HG03159 (cell line): ENCODE measurements at regions not wholly inside any gene's neighbourhood (a gene's known extent, or its start where the extent isn't known, plus 50 kb on each side); places are given as distances from the start of the nearest gene placed in this dataset.
"Not testable (repeated sequence)": the region's sequence is repeated elsewhere in the genome, so short reads cannot be mapped to it uniquely, and the experiment has no call there.

Experiments used
- ATAC-seq: cut with Tn5 transposase; IDR thresholded peaks from one replicate; pipeline ENCODE4 v1.9.1; 2021; ENCODE audit warnings: mild to moderate bottlenecking, moderate library complexity; ENCODE audit not compliant: unreplicated experiment

DNA sequence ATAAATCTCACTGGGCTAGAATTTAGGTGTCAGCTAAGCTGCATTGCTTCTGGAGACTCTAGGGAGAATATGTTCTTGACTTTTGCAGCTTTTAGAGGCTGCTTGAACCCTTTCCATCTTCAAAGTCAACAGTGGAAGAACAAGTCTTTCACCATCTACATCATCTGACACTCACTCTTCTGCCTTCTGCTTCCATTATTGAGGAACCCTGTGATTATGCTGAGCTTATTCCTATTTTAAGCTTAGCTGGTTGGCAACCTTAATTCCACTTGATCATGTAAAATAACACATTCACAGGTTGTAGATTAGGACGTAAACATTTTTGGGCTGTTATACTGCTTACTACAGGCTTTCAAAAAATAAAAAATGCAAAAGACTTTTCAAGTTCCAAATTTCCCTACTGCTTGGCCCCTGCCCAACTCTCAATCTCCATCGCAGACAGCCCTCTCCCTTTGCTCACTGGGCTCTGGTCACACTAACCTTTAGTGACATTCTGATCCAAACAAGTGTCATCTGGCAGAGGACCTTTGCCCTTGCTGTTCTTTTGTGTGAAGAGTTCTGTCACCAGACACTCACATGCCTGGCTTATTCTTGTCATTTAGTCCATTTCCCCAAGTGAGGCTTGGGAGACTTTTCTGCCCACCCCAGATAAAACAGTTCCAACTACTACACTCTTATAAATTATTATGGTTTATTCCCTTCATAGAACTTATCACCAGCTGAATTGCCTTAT is 1056.0 kb downstream of the STIM2 start:
- ATAC-seq, result no peak

DNA sequence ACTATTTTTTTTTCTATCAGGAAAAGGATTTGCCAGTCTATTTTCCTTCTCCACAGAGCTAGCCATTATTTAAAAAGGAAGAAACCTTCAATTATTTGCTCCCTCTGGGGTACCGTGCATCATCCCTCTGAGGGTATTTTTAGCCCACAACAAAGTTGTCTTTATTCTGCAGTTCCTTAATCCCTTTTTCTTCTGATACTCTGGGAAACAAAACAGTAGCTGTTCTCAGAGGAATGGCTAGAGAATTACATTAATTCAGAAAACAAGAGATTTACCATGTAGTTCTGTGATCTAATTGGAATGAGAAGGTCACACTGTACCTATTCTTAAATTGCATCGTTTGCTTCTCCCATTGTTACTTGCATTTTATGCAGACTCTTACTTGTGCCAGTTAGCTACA is 1056.7 kb downstream of the STIM2 start:
- no peak for ATAC-seq

DNA sequence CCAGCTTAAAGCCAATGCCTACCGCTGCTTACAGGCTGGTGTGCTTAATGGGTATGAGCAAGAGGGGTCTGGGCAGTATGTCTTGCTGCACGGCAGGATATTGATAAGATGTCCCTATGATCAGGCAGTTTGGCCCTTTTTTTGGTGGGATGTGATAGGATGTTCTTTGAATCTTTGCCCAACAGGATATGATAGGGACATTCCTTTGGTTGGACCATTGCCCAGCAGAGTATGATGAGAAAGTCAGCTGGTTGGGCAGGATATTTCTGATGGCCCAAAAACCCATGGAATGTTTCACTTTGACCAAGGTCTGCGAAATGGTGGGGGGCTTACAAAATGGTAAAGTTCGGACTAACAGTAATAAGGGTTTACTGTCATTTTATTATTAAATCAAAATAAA is 1060.6 kb downstream of the STIM2 start:
- no peak for ATAC-seq

DNA sequence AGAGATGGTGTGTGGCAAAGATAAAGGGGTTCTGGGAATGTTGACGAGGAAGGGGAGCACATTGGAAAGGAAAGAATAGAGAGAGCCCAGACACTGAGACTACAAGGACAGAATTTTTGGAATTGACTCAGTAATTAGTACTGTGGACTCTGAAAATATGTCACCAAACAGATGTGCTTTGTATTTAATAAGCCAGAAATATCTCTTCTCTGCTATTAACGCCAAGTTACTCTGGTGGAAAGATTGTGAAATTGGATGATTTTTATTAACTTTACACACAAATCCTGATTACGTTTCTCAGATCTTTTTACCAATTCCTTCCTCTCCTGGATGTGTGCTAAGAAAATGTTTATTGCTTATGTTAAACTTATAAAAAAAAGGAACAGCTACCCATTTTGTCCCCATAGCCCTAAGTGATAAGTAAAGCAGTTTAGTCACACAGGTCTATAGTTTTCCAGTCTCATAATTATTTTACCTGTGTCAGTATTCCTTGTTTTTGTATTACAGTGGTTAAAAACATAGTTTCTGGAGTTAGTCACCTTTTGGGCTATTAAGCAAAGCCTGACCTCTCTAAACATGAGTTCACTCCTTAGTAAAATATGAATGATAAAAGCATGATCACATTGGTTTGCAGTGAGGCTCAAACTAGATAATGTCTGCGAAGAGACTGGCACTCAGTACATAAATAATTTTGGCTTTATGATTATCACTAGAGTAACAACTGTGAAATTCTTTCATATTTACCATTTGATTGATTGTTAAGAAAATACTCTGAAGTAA is 1068.3 kb downstream of the STIM2 start:
- ATAC-seq, result no peak

DNA sequence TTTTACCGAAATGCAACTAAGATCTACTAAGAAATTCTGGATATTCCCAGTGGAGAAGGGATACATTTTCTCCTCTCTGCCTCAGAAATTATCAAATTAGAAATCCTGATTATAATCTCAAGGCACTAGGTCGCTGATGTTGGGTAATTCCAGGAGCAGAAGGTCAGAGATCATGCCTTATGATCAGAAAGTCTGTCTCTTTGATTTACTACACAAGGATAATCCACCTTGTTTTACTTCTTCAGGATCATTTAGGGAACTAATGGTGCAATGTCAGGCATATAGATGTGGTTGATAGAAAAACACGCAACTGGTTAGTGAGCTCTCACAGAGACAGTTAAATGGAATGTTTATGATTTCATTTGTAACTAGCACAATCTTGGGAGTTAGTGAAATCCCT is 1069.7 kb downstream of the STIM2 start:
- ATAC-seq, result no peak

DNA sequence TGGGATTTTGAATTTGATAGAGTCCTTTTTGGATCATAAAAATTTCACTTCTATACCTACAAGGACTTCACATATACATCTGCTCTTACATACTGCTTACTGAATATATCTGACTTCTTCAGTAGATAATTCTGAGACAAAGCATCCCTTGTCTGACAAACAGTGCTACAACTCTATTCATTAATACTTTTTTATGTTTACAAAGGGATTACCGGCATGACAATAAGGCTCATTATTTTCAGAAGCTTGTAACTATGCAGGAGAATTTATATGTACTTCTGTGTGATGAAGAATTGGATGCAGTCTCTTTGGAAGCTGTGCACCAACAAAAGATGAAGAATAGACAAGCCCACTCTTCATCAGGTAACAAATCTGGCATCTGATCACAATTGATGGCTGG is 1070.3 kb downstream of the STIM2 start:
- no peak for ATAC-seq

DNA sequence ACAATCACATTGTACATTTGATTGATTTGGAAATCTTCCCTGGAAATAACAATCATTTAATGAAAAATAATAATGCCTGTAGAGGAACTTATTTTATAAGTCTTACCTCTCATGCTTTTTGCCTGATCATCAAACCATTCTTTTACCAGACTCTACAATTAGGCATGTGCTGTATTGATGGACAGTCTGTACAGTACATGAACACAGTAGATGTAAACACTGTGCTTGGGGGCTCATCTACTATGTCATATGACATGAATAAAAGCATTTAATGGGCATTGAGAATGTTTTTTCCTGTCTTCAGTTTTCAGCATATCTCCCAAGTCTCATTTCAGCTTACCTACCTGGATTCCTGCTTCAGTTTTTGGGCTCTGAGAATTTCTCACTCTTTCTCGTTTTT is 1070.9 kb downstream of the STIM2 start:
- no peak for ATAC-seq

DNA sequence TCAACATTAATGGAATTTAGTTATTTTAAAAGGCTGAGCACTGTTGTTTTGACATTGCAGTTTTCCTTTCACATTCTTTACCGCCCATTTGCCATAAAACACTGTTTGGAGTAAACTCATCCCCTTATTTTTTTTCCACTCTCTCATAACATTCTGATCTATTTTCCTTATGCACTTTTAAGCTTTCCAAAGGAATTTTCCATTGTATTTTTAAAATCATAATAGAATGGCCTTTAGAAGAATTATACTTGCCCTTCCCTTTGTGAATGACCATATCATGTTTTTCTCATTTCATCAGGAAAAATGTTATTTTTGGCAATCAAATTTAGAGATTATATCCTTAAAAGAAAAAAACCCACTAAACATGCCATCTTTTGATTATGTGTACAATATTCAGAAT is 1074.2 kb downstream of the STIM2 start:
- no peak for ATAC-seq

DNA sequence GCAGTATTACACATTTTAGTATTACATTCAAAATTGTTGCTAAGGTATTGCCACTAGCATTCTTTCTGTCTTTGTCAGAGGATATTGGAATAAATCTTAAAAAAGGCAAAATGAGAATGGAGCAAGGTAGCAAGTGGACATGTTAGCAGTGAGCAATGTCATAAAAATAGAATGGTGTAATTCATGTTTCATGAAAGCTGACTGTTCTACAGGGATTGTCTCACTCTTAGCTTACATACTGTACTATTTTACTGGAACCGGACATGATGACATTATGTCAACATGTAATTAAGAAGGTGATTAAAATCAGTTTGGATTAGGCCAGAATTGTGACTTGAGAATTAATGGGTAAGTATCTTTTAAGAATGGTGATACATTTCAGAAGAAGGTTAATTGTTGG is 1086.2 kb downstream of the STIM2 start:
- ATAC-seq, result no peak

DNA sequence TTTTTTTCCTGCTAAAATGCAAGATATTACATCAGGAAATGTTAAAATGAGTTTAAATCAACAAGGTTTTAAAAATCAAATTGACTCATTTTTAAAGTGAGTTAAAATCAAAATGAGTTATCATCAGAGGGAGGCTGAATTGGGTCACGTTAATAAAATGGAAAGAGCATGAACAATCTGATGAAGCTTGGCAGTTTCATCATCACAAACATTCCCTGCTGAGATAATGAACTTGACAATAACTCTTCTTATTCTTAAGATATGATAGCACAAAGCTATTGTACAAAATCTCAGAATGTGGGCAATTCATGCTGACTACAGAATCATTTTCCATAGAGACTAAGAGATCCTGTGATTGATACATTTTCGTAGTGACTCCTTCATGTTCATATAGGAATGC is 1086.7 kb downstream of the STIM2 start:
- ATAC-seq, result no peak

DNA sequence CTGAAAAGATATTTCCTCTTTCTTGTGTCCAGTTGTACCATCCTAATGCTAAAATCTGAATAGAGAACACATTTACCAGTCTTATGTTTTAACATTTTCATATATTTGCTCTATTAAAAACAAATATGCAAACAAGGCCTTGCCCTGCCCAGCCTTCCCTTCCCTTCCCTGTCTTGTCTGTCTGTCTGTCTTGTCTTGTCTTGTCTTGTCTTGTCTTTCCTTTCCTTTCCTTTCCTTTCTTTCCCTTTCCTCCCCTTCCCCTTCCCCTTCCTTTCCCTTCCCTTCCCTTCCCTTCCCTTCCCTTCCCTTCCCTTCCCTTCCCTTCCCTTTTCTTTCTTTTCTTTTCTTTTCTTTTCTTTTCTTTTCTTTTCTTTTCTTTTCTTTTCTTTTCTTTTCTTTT is 1103.5 kb downstream of the STIM2 start:
- ATAC-seq, result no peak

DNA sequence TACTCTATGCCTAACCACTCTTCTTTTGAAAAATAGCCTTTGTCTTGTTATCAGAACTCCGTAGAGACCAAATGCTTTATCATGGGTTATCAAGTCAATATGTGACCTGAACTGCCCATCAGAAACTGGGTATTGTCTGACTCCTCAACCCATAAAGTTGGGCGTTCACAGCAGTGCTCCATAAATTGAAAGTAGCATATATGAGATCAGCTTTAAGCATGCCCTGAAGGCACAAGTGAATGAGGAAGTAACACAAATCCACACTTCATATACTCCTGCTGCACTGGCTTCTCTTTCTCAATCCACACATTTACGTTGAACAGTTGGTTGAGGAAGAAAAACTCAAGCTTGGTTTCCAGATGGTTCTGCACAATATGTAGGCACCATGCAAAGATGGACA is 1106.0 kb downstream of the STIM2 start:
- no peak for ATAC-seq

DNA sequence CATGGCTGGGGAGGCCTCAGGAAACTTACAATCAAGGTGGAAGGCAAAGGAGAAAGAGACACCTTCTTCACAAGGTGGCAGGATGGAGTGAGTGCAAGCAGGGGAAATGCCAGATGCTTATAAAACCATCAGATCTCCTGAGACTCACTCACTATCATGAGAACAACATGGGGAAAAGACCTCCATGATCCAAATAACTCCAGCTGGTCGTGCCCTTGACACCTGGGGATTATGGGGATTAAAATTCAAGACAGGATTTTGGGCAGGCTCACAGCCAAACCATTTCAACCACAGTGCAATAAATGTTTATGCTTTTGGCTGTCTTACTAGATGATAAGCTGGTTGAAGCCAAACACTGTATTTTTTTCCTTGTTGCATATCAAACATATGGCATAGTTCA is 1112.4 kb downstream of the STIM2 start:
- no peak for ATAC-seq

DNA sequence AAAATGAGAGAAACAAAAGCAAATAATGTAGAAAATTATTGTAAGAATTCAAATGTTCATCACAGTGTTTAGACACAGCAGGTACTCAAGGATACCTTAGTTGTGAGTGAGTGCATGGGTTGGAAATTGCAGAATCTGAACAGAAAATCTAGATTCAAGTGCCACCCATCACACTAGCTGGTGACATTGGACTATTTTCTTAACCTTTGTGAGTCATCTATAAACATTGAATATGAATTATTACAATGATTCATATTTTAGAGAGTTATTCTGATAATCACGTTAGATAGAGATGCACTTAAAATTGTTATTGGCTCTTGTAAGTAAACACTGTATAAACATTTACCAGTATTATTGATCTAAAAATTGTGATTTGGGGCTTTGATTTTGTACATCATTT is 1113.1 kb downstream of the STIM2 start:
- ATAC-seq, result no peak

DNA sequence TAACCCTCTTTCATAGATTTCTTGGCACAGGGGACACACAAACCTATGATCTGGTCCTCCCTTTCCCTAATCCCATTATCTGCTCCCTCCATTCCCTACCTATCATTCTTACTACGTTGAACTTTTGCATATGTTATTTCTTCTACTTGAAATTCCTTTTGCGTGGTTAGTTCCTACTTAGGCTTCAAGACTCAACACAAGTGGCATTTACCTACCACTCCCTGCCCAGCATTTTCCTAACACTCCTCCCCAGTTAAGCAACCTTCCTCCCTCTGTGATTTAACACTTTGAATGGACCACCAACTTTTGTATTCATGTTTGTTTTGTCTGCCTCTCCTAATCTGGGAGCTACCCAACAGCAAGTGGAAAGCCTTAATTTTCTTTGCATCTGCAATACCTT is 1113.7 kb downstream of the STIM2 start:
- no peak for ATAC-seq

DNA sequence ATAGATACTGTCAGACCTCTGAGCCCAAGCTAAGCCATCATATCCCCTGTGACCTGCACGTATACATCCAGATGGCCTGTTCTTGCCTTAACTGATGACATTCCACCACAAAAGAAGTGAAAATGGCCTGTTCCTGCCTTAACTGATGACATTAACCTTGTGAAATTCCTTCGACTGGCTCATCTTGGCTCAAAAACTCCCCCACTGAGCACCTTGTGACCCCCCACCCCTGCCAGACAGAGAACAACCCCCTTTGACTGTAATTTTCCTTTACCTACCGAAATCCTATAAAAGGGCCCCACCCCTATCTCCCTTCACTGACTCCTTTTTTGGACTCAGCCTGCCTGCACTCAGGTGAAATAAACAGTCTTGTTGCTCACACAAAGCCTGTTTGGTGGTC is 1114.2 kb downstream of the STIM2 start:
- ATAC-seq, result not testable (repeated sequence)

DNA sequence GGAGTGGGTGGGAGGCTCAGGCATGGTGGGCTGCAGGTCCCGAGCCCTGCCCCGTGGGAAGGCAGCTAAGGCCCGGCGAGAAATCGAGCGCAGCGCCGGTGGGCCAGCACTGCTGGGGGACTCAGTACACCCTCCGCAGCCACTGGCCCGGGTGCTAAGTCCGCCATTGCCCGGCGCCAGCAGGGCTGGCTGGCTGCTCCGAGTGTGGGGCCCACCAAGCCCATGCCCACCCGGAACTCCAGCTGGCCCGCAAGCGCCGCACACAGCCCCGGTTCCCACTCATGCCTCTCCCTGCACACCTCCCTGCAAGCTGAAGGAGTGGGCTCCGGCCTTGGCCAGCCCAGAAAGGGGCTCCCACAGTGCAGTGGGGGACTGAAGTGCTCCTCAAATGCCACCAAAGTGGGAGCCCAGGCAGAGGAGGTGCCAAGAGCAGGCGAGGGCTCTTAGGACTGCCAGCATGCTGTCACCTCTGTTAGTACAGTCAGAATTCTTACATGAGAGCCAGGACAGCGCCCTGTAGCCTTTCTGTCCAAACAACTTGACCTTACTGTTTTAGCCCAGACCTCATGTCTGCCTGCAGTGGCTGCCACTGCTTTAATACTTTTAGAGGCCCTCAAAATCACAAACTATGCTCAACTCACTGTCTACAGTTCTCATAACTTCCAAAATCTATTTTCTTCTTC is 1117.9 kb downstream of the STIM2 start:
- ATAC-seq, result not testable (repeated sequence)

DNA sequence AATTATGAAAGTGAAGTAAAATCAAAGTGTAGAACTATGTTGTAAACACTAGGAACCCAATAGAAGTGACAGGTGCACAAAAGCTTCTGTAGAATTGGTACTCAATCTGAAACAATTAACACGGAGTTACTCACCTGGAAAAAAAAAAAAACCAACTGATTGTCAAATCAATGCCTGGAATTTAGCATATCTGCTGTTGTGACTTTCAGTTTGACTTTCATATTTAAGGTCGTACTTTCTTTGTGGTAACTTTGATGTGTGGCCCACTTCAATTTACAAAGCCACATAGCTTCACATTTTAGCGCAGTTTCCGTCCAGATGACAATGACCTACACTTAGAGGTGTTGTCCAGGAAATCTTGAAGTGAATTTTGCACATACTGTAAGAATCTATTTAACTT is 1124.9 kb downstream of the STIM2 start:
- ATAC-seq, result no peak

DNA sequence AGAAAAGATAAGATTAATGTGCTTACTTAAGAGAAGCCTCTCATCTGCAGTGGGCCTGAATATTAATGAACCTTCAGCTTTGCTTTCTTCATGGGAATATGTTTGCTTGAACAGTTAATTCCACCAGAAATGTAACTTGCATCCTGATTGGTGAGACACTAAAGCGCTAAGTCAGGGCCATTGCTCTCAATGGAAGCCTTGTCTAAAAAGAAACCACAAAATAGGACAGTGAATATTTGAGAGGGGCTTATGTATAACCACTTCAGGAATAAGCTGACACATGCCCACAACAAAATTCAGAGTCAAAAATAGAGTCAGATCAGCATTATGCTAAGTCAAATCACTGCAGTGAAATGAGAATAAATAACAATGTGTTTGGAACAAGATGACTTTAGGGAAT is 1125.8 kb downstream of the STIM2 start:
- no peak for ATAC-seq

DNA sequence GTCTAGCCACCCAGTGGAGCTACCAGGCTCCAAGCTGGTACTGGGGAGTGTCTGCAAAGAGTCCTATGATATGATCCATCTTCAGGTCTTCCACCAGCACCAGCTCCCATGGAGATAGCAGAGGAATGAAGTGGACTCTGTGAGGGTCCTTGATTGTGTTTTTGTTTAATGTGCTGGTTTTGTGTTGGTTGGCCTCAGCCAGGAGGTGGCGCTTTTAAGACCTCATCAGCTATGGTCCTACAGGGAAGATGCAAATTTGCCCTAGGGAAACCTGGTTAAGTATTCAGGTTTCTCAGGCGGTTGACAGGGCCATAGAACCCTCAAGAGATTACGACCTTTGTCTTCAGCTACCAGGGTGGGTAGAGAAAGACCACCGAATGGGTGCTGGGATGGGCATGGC is 1141.1 kb downstream of the STIM2 start:
- no peak for ATAC-seq

DNA sequence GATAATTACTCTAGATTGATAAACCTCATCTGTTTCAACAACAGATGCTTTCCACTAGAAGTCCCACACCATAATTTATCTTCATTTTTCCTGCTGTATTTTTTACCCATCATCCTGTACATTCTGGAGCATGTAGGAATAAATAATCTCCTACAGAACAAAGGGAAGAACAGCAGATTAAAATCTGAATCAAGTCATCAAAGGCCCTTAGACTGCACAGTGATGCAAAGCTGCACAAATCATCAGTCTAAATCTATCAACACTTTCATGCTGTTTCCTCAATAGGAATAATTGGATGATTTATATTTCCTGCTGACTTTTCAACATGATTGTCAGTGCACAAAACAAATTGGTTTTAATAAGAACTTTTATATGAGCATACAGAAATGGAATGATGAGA is 1143.9 kb downstream of the STIM2 start:
- no peak for ATAC-seq

DNA sequence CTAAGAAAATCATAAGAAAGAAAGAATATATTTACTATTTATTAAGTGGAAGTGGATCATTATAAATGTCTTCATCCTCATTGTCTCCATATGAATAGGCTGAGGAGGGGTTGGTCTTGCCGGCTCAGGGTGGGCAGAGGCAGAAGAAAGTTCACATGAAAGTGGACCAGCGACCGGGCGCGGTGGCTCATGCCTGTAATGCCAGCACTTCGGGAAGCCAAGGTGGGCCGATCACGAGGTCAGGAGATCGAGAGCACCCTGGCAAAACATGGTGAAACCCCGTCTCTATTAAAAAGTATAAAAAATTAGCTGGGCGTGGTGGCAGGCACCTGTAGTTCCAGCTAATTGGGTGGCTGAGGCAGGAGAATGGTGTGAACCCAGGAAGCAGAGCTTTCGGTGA is 1145.4 kb downstream of the STIM2 start:
- ATAC-seq, result no peak
